ENCODE measurements at regions not wholly inside any gene's neighbourhood (a gene's known extent, or its start where the extent isn't known, plus 50 kb on each side); places are given as distances from the start of the nearest gene placed in this dataset.

DNA sequence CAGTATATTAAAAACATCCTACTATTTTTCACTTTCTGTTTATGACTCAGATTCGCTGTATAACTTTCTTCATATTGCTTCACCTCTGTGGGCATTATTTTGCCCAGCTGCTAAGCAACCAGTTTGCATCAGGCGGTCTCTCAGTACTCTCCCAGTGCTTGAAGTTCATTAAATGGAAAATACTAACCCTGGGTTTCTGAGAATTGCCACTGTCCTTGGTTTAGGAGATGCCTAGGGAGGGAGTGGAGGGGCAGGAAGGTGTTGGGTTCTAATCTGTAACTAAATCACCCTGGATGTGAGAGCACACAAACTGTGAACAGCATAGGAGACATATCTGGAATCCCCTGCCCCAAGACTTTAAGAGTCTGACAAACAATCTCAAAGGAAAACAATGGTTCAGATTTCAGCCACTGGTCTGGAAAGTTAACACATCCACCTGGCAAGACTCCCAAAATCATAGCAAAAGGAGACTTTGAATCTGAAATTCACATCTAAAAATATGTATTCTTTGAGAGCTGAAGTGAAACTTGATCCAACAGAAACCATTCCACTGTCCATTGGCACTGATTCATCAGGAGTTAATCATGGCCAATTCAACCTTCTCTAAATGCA lies 540.0 kb downstream of the SOX6 start:
- no peak overlapping the region for H3K4me3 ChIP-seq (replicated peaks; ENCODE audit: low read depth, low read length)
- TF ChIP-seq, protein P1, sequence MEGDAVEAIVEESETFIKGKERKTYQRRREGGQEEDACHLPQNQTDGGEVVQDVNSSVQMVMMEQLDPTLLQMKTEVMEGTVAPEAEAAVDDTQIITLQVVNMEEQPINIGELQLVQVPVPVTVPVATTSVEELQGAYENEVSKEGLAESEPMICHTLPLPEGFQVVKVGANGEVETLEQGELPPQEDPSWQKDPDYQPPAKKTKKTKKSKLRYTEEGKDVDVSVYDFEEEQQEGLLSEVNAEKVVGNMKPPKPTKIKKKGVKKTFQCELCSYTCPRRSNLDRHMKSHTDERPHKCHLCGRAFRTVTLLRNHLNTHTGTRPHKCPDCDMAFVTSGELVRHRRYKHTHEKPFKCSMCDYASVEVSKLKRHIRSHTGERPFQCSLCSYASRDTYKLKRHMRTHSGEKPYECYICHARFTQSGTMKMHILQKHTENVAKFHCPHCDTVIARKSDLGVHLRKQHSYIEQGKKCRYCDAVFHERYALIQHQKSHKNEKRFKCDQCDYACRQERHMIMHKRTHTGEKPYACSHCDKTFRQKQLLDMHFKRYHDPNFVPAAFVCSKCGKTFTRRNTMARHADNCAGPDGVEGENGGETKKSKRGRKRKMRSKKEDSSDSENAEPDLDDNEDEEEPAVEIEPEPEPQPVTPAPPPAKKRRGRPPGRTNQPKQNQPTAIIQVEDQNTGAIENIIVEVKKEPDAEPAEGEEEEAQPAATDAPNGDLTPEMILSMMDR (IDR thresholded peaks at IDR 0.05; ENCODE audit: low read length, missing control alignments), result no peak
- peak; percentile 93 for DNase-seq (ENCODE audit: low read depth)

DNA sequence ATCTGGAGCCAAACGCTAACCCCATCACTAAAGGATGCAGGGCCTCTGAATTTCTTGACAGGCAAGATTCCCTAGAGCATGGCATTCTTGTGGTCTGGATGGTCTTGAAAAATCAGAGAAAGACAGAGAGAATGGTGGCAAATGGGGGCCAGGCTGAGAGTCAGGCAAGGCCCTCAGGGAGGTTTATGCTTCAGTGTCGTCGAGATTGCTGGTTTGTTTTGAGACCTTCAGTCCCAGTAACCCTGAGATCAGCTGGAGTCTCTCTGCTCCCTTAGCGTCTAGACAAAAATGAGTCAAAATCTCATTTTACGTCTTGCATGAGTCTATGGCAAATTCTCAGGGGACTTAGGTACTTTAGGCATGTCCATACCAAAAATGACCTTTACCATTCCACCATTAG lies 539.3 kb downstream of the SOX6 start:
- H3K4me3 ChIP-seq (replicated peaks; ENCODE audit: low read depth, low read length), result no peak overlapping the region
- DNase-seq (ENCODE audit: low read depth), result peak; percentile 26
- TF ChIP-seq, protein P1 (IDR thresholded peaks at IDR 0.05; ENCODE audit: low read length, missing control alignments), result no peak

DNA sequence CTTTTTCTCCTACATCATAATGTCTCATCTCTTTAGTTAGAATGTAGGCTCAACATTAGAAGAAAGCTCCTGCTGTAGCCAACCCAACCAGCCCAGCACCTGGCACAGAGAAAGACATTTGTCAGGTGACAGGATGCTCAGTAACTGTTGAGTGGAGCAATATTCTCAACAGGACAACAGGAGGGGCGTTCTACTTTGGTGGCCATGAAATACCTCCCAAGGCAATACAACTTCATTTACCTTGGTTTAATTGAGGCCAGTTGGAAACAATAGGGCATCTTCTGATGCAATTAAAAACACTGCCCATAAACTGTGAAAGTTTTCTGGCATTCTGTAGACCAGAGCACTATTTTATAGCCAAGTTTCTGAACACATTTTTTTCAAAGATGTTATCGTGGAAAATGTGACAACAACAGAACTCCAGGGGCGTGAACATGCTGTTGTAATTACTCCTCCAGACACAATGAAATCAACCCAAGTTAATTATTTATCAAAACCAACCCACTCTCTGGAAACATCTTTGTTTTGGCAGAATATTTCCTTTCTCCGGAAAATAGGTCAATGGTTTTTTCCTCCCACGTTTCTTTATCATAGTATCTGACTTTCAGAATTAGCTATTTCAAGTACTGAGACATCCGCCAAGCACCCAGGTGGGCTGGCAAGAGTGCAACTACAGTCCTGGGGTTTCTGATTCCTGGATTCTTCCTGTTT lies 538.1 kb downstream of the SOX6 start:
- TF ChIP-seq, protein P1 (IDR thresholded peaks at IDR 0.05; ENCODE audit: low read length, missing control alignments), result no peak
- no peak for DNase-seq (ENCODE audit: low read depth)
- H3K4me3 ChIP-seq (replicated peaks; ENCODE audit: low read depth, low read length), result no peak overlapping the region

DNA sequence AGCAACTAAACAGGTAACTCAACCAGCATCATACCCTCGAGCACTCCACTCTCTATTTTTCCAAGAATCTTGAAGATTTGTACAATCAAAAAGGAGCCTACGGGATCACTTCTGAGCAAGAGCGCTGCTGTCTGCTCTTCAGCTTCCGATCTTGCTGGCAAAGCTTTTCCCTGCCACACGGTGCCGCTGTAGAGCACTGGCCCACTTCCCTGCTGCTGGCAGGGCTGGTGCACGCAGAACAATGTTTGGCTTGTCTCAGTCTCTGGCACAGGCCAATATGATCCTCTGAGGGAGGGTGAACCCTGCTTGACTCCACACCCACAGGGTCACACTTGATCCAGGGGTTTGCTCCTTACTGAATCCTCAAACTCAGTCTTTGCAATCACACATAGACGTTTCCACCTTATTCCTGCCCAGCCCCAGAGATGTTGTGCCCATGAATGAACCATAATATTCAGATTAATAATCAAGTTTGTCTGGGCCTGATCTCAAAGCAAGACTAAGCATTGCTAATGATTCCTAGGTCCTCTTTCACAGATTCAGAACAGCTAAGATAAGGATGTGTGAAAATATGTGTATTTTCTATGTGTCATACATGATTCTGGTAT lies 536.6 kb downstream of the SOX6 start:
- peak; percentile 65 for DNase-seq (ENCODE audit: low read depth)
- H3K4me3 ChIP-seq (replicated peaks; ENCODE audit: low read depth, low read length), result no peak overlapping the region
- TF ChIP-seq, protein P1 (IDR thresholded peaks at IDR 0.05; ENCODE audit: low read length, missing control alignments), result peak; percentile 97

DNA sequence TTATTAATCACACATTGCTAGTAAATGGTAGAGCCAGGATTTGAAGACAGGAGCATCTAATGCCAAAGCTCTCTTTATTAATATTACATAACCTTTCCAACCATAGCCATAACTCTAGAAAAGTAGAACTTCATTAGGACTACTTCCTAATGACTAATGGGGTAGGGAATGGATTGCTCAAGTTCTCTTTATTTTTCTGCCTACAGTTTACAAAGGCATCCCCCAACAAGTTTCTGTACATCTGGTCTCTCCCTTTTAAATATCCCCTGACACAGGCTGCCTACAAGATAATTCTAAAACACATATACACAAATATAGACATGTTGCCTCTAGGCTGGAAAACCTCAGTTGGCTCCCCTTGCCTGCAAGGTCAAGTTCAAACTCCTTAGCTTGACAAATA lies 534.9 kb downstream of the SOX6 start:
- no peak for DNase-seq (ENCODE audit: low read depth)

DNA sequence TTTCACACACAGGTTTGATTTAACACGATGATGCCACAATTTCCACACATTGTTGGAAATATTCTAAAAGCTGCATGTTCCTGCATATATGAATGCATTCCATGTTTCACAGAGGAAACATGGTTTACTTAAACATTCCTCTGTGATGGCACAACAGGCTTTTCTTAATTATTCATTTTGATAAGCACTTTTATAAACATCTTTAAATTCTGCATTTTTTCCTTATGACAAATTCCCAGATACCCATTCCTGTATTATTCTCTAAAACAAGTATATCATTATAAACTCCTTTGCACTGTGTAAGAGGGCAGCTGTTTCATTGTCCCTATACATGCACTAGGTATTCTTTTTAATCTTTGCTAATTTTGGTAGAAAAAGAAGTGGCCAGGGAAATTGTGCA lies 532.3 kb downstream of the SOX6 start:
- TF ChIP-seq, protein P1 (IDR thresholded peaks at IDR 0.05; ENCODE audit: low read length, missing control alignments), result no peak
- no peak overlapping the region for H3K4me3 ChIP-seq (replicated peaks; ENCODE audit: low read depth, low read length)
- DNase-seq (ENCODE audit: low read depth), result no peak

More for the DNA sequence above, 534.9 kb downstream of the SOX6 start:
- TF ChIP-seq, protein P1 (IDR thresholded peaks at IDR 0.05; ENCODE audit: low read length, missing control alignments), result no peak
- no peak overlapping the region for H3K4me3 ChIP-seq (replicated peaks; ENCODE audit: low read depth, low read length)

Data from fibroblast of pulmonary artery (primary cell).